ENCODE measurements at regions not wholly inside any gene's neighbourhood (a gene's known extent, or its start where the extent isn't known, plus 50 kb on each side); places are given as distances from the start of the nearest gene placed in this dataset.

- DNase-seq: no peak
Measured at GRCh38 chr7:70907259-70908247, 224.4 kb upstream of the GALNT17 start.

- no peak for DNase-seq
Measured at GRCh38 chr7:70913924-70914323, 218.0 kb upstream of the GALNT17 start.

DNA sequence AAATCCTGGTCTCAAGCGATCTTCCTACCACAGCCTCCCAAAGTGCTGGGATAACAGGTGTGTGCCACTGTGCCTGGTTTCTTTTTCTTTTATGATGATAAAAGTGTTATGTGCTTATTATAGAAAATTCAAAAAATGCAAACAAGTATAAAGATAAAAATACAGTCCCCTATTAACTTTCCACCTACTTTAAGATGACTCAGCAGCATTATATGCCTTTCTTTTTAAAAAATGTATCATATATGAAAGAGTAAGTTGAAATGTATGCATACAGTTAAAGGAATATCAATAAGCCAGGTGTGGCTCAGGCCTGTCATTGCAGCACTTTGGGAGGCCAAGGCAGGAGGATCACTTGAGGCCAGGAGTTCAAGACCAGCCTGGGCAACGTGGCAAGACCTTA is 216.9 kb upstream of the GALNT17 start:
- no peak for DNase-seq

DNA sequence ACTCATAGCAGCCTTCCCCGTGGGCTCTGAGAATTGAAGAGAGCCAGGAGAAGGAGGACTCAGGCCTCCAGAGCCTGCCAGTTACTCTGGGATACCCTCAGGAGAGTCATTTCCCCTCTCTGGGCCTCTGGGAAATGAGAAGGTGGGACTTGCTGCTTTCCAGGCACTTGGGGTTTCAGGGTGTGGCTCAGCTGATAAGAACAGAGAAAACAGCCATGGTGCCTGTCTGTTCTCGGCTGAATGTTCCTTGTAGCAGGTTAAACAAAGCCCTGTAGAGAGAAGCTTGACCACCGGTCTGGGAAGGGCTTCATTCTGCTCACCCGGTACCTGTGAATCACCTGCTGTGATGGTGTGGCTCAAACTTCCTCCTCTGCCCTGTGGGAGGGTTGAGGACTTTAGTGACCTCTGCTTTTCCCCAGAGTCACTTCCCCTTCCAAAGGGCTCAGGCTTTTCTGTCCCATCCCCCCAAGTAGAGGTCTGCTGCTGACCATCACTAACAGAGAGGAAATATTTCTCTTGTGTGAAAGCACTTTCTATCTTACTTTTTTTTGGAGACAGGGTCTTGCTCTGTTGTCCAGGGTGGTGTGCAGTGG is 212.4 kb upstream of the GALNT17 start:
- DNase-seq: no peak

DNA sequence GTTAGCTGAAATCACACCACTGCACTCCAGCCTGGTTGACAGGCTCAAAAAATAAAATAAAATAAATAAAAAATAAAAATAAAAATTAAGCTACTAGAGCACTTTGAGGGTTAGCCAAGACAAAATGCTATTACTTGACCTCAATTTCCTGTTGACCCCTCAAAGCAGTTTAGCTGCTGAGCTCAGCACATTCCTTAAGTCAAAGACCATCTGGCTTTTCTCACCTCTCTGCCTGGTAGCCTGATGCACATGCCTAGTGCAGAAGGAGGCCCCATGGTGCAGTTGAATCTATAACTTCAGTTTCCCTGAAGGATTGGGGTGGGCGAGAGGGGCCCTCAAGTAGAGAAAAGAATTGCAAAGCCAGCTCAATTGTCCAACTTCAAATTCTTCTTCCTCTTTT is 211.1 kb upstream of the GALNT17 start:
- DNase-seq: no peak

- no peak for DNase-seq
Measured at GRCh38 chr7:70923181-70923845, 208.6 kb upstream of the GALNT17 start.

DNA sequence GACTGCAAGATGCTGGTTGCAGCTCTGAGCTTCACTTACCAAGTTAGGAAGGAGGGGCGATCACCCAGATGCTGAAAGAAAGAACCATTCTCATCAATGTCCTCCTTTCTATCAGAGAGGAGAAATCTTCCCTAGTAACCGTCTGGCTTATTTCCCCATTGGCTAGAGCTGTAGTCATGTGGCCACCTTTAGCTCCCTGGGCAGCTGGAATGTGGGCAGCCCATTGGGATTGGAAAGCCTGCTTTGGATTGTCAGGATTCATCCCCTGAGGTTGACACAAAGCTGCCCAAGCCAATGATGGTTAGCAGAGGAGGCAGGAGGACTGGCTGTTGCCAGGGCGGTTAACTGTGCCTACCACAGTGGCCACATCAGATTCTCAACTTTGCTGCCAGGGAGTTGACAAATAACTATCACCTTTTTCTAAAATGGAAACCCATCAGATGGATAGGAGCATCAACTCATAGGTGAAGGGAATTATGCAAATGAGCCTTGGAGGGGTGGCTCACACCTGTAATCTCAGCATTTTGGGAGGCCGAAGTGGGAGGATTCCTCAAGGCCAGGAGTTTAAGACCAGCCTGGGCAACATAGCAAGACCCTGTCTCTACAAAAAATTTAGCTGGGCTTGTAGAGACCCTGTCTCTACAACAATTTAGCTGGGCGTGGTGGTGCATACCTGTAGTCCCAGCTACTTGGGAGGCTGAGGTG is 206.4 kb upstream of the GALNT17 start:
- no peak for DNase-seq

- no peak for DNase-seq
Measured at GRCh38 chr7:70926666-70927065, 205.3 kb upstream of the GALNT17 start.

DNA sequence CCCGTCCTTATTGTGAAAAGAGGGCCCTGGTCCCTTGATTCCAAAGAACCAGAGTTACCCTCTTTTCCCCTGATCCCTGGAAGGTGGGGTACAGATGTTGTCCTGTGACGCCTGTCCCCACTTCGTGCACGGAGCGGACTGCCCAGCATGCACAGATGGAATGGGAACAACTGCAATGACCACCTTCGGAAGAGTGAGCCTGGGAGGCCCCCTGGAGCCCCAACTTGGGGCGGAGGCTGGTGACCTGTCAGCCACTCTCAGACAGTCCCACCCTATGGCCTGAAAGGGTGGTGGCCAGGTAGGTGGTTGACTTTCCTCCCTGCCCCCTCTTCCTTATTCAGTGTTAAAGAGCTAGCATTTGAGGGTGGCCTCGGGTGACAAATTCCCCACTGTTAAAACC is 196.6 kb upstream of the GALNT17 start:
- no peak for DNase-seq

GRCh38 chr7:70935854-70936253 is 196.1 kb upstream of the GALNT17 start:
- DNase-seq: no peak

DNA sequence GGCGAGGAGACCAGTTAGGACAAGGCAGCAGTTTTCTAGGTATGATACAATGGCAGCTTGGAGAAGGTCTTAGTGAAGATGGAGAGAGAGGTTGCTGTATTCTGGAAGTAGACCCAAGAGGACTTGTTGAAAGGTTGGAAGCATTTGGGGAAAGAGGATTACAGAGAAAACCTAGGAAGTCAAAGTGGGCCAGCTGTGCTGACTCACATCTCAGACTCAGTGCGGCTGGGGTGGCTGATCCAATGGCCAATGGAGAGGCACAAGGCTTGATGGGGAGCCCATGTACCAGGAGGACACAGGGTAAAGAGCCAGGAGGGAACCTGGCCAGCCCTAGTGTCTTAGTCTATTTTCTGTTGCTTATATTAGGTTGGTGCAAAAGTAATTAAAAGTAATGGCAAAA is 194.5 kb upstream of the GALNT17 start:
- no peak for DNase-seq

GRCh38 chr7:70940597-70940996 is 191.3 kb upstream of the GALNT17 start:
- no peak for DNase-seq

DNA sequence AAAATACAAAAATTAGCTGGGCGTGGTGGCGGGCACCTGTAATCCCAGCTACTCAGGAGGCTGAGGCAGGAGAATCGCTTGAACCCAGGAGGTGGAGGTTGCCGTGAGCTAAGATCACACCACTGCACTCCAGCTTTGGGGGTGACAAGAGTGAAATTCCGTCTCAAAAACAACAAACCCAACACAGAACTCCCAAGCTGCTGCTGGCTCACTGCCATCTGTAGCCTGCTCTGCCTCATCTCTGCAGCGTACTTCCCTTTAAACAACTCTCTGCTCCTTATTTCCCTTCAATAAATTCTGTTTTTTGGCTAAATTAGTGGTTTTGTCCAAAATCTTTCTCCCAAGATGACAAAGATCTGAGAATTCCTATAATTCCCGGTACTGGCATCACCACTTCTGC is 189.2 kb upstream of the GALNT17 start:
- DNase-seq: no peak

DNA sequence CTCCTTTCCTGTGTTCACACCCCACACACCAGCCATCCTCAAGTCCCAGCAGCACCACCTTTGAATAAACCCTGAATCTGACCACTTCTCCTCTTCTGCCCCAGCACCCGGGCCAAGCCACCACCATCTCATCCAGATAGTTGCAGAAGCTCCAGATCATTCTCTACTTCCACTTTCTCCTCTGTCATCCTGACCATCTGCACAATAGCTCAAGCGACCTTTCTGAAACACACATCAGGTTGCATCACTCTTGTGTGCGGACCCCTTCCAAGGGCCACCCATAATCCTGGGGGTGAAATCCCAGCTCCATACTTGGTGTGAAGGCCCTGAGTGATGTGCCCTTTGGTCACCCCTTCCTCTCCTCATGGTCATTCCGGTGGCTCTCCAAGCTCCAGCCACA is 187.4 kb upstream of the GALNT17 start:
- DNase-seq: no peak

DNA sequence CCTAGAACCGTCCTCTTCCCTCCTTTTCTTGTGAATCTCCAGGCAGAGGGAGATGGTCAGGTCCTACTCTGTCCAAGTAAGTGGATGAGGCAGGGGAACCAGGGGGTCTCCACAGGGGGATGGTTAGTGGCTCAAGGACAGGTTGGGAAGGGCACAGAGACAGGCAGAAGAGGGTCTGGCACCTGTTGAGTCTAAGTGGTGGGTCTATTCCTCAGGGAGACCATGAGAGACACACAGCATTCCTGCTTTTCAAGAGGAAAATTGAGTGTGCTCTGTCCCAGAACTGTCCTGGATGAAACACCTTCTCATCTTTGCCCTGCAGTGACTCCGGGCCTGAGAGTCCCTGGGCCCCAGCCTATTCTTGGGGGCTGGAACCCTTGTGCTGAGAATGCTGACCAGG is 184.8 kb upstream of the GALNT17 start:
- DNase-seq: no peak

GRCh38 chr7:70949862-70950261 is 182.1 kb upstream of the GALNT17 start:
- DNase-seq: no peak

- DNase-seq: no peak
Measured at GRCh38 chr7:70951271-70951962, 180.5 kb upstream of the GALNT17 start.

- no peak for DNase-seq
Measured at GRCh38 chr7:70952311-70952710, 179.6 kb upstream of the GALNT17 start.

- DNase-seq: no peak
Measured at GRCh38 chr7:70953331-70953741, 178.6 kb upstream of the GALNT17 start.

DNA sequence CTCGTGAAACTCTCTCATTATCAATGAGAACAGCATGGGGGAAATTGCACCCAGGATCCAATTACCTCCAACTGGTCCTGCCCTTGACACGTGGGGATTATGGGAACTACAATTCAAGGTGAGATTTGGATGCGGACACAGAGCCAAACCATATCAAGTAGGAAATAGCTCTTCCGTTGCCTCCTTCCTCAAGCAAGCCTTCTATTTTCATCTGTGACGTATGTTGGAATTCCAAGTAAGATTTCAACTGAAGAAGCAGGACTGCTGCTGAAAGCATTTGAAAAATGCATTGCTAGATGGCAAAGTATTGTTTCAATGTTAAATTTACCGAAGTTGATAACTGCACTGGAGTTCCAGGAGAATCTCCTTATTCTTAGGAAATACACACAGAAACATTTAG is 178.1 kb upstream of the GALNT17 start:
- no peak for DNase-seq

- DNase-seq: no peak
Measured at GRCh38 chr7:70972693-70973092, 159.3 kb upstream of the GALNT17 start.

DNA sequence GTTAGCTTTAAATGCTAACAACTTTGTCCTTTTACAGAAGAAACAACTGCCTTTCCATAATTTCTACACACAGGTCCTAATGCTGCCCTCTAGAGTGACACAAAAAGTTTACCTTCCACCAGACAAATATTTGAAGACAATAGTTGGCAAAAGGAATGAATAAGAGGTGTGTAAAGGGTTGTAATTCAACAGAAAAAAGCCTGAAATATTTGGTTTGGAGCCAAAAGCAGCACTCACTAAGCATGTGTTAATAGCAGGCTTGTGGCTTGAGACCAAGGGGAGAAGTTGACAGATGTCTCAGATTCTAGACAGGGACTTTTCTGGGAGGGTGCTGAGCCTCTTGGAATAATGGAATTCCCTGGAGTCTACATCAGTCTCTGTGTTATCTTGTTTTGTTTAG is 156.2 kb upstream of the GALNT17 start:
- DNase-seq: no peak

- no peak for DNase-seq
Measured at GRCh38 chr7:70986297-70986696, 145.6 kb upstream of the GALNT17 start.
